T-helper 2 cell treated with Interferon-gamma antibody and Interleukin-4, amounts not matched to agents 100 ng/mL and 5 ng/mL, for 36 hours (primary cell): ENCODE measurements at regions not wholly inside any gene's neighbourhood (a gene's known extent, or its start where the extent isn't known, plus 50 kb on each side); places are given as distances from the start of the nearest gene placed in this dataset.
"Not testable (repeated sequence)": the region's sequence is repeated elsewhere in the genome, so short reads cannot be mapped to it uniquely, and the experiment has no call there.

ENCODE experiments used
- intact Hi-C: fragments of 100-400 bp; cut with micrococcal nuclease; formaldehyde crosslinking; loops from one replicate; pipeline ENCODE4 v1.15.1; 2023

GRCh38 chr5:17034992-17035391 lies 98.9 kb upstream of the MYO10 start:
- intact Hi-C loops, result not testable (repeated sequence)

- intact Hi-C loops, result no loop called here
Observed at GRCh38 chr5:17037751-17038150, 101.7 kb upstream of the MYO10 start.

DNA sequence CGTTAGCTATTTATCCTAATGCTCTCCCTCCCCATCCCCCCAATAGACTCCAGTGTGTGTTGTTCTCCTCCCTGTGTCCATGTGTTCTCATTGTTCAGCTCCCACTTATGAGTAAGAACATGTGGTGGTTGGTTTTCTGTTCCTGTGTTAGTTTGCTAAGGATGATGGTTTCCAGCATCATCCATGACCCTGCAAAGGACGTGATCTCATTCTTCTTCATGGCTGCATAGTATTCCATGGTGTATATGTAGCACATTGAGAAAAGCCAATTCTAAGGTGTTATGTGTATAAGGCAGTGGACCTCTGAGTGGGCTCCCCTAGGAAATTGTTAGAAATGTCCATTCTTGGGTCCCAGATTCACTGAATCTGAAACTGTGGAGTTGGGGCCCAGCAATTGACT lies 103.1 kb upstream of the MYO10 start:
- intact Hi-C loops, result no loop called here

DNA sequence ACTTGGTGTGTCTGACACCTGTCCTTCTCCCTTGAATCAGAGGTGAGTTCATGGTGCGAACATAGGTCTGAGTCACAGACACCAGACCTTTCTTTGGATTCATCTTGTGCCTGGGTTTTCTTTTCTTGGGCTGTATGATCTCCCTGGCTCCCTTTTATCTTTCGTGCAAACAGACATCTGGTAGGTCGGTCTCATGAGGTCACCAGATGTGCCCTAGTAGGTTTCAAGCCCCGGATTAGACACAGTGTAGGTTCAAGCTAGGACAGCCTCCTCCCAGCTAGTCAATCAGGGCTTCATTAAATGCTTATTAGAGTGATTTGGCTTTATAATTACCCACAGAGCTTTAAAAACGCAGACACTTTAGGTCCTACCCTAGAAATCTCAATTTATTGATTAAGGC lies 106.0 kb upstream of the MYO10 start:
- intact Hi-C loops, result no loop called here

GRCh38 chr5:17046320-17046719 lies 110.2 kb upstream of the MYO10 start:
- intact Hi-C loops, result no loop called here

DNA sequence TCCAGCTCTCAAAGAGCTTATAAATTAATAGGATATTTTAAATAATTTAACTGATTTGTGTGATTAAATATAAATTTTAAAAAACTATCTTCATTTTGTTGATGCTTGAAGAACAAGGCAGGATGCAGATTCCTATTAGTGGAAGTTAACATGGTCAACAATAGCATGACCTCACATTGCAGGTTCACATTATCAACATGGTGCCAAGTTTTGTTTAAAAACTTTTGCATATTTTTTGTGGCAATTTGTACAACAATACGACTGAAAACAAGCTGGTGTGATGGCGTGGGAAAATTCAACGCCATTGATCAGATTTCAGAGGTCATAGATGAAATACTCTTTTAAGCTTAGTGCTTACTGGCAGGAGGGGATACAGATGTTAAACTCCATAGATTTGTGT lies 114.1 kb upstream of the MYO10 start:
- intact Hi-C loops, result no loop called here

GRCh38 chr5:17054911-17055310 lies 118.8 kb upstream of the MYO10 start:
- intact Hi-C loops, result no loop called here

DNA sequence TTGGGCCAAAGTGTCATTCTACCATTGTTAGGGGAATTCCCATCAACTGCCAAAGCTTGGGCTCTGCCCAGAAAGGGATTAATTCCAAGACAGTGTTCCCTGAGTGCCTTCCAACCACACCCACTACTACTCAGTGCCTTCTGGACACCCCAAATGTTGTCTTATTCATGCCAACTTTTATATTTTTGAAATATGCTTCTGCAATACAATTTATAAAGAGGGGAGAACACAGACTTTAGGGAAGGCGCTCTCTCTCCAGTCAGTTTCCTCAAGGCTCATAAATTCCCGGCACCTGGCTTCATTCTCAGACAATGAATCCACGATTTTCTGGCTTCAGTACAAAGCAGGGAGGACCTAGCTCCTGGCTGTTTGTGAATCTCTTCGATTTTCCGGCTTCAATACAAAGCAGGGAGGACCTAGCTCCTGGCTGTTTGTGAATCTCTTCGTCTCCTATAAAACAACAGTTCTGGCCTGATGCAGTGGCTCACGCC lies 120.1 kb upstream of the MYO10 start:
- intact Hi-C loops, result no loop called here

GRCh38 chr5:17058438-17058837 lies 122.3 kb upstream of the MYO10 start:
- intact Hi-C loops, result no loop called here

GRCh38 chr5:17061973-17062470 lies 125.9 kb upstream of the MYO10 start:
- intact Hi-C loops, result no loop called here

DNA sequence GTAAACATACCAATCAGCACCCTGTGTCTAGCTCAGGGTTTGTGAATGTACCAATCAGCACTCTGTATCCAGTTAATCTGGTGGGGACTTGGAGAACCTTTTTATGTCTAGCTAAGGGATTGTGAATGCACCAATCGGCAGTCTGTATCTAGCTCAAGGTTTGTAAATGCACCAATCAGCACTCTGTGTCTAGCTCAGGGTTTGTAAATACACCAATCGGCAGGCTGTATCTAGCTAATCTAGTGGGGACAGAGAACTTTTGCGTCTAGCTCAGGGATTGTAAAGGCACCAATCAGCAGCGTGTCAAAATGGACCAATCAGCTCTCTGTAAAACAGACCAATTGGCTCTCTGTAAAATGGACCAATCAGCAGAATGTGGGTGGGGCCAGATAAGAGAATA lies 126.7 kb upstream of the MYO10 start:
- intact Hi-C loops, result not testable (repeated sequence)

GRCh38 chr5:17064241-17064640 lies 128.2 kb upstream of the MYO10 start:
- intact Hi-C loops, result no loop called here

- intact Hi-C loops, result no loop called here
Observed at GRCh38 chr5:17065458-17065857, 129.4 kb upstream of the MYO10 start.

DNA sequence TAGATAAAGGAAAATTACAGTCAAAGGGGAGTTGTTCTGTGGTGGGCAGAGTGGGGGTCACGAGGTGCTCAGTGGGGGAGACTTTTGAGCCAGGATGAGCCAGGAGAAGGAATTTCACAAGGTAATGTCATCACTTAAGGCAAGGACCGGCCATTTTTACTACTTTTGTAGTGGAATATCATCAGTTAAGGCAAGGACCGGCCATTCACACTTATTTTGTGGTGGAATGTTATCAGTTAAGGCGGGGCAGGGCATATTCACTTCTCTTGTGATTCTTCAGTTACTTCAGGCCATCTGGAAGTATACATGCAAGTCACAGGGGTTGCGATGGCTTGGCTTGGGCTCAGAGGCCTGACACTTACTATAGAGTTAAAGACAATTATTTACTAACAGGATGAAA lies 129.9 kb upstream of the MYO10 start:
- intact Hi-C loops, result not testable (repeated sequence)

DNA sequence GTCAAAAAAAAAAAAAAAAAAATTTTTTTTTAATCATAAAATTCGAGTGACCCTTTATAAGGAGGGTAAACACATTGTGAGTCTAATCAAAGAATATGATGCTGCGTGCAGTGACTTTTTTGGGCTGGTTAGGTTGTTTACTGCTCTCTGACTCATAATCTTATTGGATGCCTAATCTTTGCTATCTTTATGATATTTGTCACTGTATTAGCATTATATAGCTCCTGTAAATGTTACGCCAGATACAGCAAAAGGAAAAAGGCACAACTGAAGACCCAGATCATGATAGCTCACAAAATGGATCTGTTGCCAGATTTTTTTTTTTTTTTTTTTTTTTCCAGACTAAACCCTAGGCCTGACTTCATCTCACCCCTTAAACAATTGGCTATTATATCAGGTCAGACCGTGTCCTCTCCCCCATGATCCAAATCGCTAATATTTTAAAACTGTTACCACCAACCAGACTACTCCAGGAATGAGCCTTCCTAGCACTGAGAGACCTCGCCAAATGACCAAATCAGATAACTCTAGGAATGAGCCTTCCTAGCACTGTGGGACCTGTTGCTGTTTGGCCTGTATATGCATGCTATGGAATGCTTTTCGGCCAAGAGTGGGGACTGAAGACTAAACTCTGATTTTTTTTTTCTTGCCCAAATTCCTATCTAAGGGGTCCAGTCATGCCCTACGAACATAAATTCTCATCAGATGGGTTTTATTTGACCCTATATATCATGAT lies 131.7 kb upstream of the MYO10 start:
- intact Hi-C loops, result no loop called here

- intact Hi-C loops, result no loop called here
Observed at GRCh38 chr5:17069995-17070511, 134.0 kb upstream of the MYO10 start.

GRCh38 chr5:17070647-17071046 lies 134.6 kb upstream of the MYO10 start:
- intact Hi-C loops, result no loop called here

- intact Hi-C loops, result no loop called here
Observed at GRCh38 chr5:17075236-17075635, 139.1 kb upstream of the MYO10 start.

GRCh38 chr5:17076272-17076671 lies 140.2 kb upstream of the MYO10 start:
- intact Hi-C loops, result no loop called here

DNA sequence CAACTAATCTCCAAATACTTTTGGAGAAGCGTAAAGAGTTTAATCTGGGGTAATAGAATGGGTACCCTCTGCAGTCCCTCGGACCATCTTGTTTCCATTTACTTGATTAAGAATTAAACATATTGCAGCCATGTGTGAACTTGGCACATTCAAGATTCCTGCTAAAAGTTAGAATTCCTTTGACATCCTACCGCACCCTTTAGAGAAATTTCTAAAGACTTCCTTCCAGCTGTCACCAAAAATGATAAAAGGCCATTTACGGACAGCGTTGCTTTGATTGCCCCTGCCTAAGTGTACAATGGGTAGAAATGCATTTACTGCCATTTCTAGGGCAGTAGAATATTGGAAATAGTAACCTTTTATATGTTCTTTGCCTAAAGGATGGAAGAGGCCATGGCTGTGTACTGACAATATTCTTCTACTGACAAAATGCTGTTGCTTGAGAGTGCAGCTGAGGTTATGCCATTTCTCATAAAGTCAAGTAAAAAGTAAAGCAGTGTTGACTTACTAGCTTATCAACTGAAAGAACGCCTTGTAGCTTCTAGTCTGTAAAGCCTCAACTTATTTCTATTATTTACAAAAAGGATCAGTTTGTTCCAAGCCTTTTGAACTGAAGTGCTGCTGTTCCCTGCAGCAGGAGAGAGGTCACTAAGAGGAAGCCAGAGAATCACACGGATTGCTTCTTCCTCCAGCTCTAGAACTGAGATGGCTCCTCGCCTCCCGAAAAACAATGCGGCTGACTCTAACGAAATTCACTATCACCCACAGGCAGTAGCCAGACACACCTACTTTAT lies 139.8 kb upstream of the BASP1 start:
- intact Hi-C loops, result no loop called here

DNA sequence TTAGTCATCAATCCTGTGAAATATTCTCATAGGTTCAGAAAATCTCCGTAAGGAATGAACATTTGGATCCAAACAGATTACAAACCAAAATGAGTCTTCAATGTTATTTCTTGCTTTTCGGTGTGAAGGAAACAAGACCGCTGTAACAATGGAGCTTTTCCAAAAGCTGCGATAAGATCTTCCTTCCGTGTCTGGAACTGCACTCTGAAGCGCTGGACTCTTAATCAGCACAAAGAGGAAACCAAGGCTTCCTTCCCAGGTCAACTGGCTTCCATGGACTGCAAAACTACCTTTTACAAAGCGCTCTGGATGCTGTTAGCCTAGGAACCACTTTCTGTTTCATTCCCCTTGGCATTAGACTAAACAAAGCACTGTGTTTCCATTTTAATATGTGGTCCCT lies 137.9 kb upstream of the BASP1 start:
- intact Hi-C loops, result no loop called here

GRCh38 chr5:17080361-17080760 lies 137.1 kb upstream of the BASP1 start:
- intact Hi-C loops, result no loop called here
